Mesendoderm (in vitro differentiated cells): ENCODE measurements at regions not wholly inside any gene's neighbourhood (a gene's known extent, or its start where the extent isn't known, plus 50 kb on each side); places are given as distances from the start of the nearest gene placed in this dataset.

ENCODE experiments used
- DNase-seq: peaks from one replicate; pipeline ENCODE4 v3.0.0; 2013
- H2AK5ac ChIP-seq: 2 replicates; pipeline ENCODE4 v1.6.1; 2013; ENCODE audit warnings: low read length, inconsistent platforms
- H2BK120ac ChIP-seq: 2 replicates; pipeline ENCODE4 v1.6.1; 2013; ENCODE audit warnings: low read depth, mild to moderate bottlenecking, low read length, moderate library complexity, mixed read lengths
- H2BK15ac ChIP-seq: replicated peaks from 2 replicates; pipeline ENCODE4 v1.6.1; 2013; ENCODE audit warnings: low read depth, mild to moderate bottlenecking, moderate library complexity
- H2BK5ac ChIP-seq: 2 replicates; pipeline ENCODE4 v1.6.1; 2013; ENCODE audit warnings: low read length, inconsistent platforms
- H3K18ac ChIP-seq: 2 replicates; pipeline ENCODE4 v1.6.1; 2013; ENCODE audit warnings: mild to moderate bottlenecking, low read length, mixed read lengths
- H3K23ac ChIP-seq: one replicate; pipeline ENCODE4 v1.6.1; 2013; ENCODE audit warnings: low read length
- H3K27ac ChIP-seq: 2 replicates; pipeline ENCODE4 v1.5.1; 2013; ENCODE audit warnings: low read depth, mild to moderate bottlenecking, inconsistent platforms, low read length, moderate library complexity
- H3K27me3 ChIP-seq: 2 replicates; pipeline ENCODE4 v1.6.1; 2013; ENCODE audit warnings: low read length, control low read depth, mild to moderate bottlenecking, inconsistent platforms; ENCODE audit not compliant: insufficient read depth, poor library complexity
- H3K36me3 ChIP-seq: 2 replicates; pipeline ENCODE4 v1.6.1; 2013; ENCODE audit warnings: low read length, inconsistent platforms; ENCODE audit not compliant: control insufficient read depth, insufficient read depth
- H3K4ac ChIP-seq: one replicate; pipeline ENCODE4 v1.6.1; 2013; ENCODE audit warnings: low read depth, mild to moderate bottlenecking, low read length, moderate library complexity
- H3K4me1 ChIP-seq: 2 replicates; pipeline ENCODE4 v1.6.1; 2013; ENCODE audit warnings: low read depth, low read length, inconsistent platforms; ENCODE audit not compliant: control insufficient read depth
- H3K4me2 ChIP-seq: 2 replicates; pipeline ENCODE4 v1.6.1; 2013; ENCODE audit warnings: low read length
- H3K4me3 ChIP-seq: 2 replicates; pipeline ENCODE4 v1.5.1; 2013; ENCODE audit warnings: mild to moderate bottlenecking, low read length
- H3K56ac ChIP-seq: one replicate; pipeline ENCODE4 v1.6.1; 2013; ENCODE audit warnings: low read length
- H3K79me1 ChIP-seq: 2 replicates; pipeline ENCODE4 v1.6.1; 2013; ENCODE audit warnings: low read length, inconsistent platforms
- H3K79me2 ChIP-seq: 2 replicates; pipeline ENCODE4 v1.6.1; 2013; ENCODE audit warnings: mild to moderate bottlenecking, low read length; ENCODE audit not compliant: control insufficient read depth, insufficient read depth
- H3K9ac ChIP-seq: 2 replicates; pipeline ENCODE4 v1.6.1; 2013; ENCODE audit warnings: low read length, inconsistent platforms
- H4K5ac ChIP-seq: one replicate; pipeline ENCODE4 v1.6.1; 2013; ENCODE audit warnings: low read length
- H4K8ac ChIP-seq: one replicate; pipeline ENCODE4 v1.6.1; 2013; ENCODE audit warnings: low read depth, mild to moderate bottlenecking, control low read depth, low read length, moderate library complexity
- WGBS: extraction: QIAGEN DNeasy Blood & Tissue Kit; methylation state at CpG from one replicate; pipeline ENCODE4 v1.1.7; 2013; ENCODE audit warnings: low lambda C conversion rate, missing lambda C conversion rate; ENCODE audit not compliant: insufficient coverage; ENCODE audit errors: extremely low coverage; 5-methylcytosine and 5-hydroxymethylcytosine counted together

- Histone ChIP-seq H3K36me3 (no peaks in the 10 kb centered on the region), H3K27ac (no peak overlapping the region), H2BK5ac (no peak overlapping the region), H3K18ac (no peak overlapping the region), H3K4me3 (no peak overlapping the region), H4K8ac (no peak overlapping the region), H3K27me3 (no peaks in the 10 kb centered on the region), H2AK5ac (no peak overlapping the region), H3K56ac (no peak overlapping the region), H3K4ac (no peak overlapping the region), H3K79me1 (no peaks in the 10 kb centered on the region), H3K79me2 (no peaks in the 10 kb centered on the region), H2BK15ac (no peak overlapping the region), H3K23ac (no peak overlapping the region), H3K4me1 (no peaks in the 10 kb centered on the region), H3K4me2 (no peak overlapping the region), H3K9ac (no peak overlapping the region), H2BK120ac (no peak overlapping the region), H4K5ac (no peak overlapping the region)
- no peak for DNase-seq
- WGBS = no CpG with 5 or more reads among the region's 5 CpGs
Observed at GRCh38 chr1:198922638-198923430, 284.0 kb downstream of the PTPRC start.

GRCh38 chr1:198923993-198924392 lies 285.2 kb downstream of the PTPRC start:
- Histone ChIP-seq H3K27me3 (no peaks in the 10 kb centered on the region), H3K56ac (no peak overlapping the region), H3K79me1 (no peaks in the 10 kb centered on the region), H3K36me3 (no peaks in the 10 kb centered on the region), H3K4me2 (no peak overlapping the region), H3K4me3 (no peak overlapping the region), H3K4ac (no peak overlapping the region), H3K4me1 (no peaks in the 10 kb centered on the region), H2BK5ac (no peak overlapping the region), H3K9ac (no peak overlapping the region), H4K5ac (no peak overlapping the region), H2AK5ac (no peak overlapping the region), H2BK15ac (no peak overlapping the region), H3K27ac (no peak overlapping the region), H4K8ac (no peak overlapping the region), H3K18ac (no peak overlapping the region), H3K23ac (no peak overlapping the region), H3K79me2 (no peaks in the 10 kb centered on the region), H2BK120ac (no peak overlapping the region)
- WGBS = no CpG with 5 or more reads among the region's 1 CpG
- no peak for DNase-seq

GRCh38 chr1:198925567-198925966 lies 286.7 kb downstream of the PTPRC start:
- Histone ChIP-seq H4K8ac (no peak overlapping the region), H2BK15ac (no peak overlapping the region), H3K4me2 (no peak overlapping the region), H4K5ac (no peak overlapping the region), H3K4ac (no peak overlapping the region), H3K27ac (no peak overlapping the region), H3K36me3 (no peaks in the 10 kb centered on the region), H3K56ac (no peak overlapping the region), H3K9ac (no peak overlapping the region), H3K23ac (no peak overlapping the region), H3K27me3 (no peaks in the 10 kb centered on the region), H2AK5ac (no peak overlapping the region), H3K18ac (no peak overlapping the region), H3K79me1 (no peaks in the 10 kb centered on the region), H2BK120ac (no peak overlapping the region), H3K4me1 (no peaks in the 10 kb centered on the region), H2BK5ac (no peak overlapping the region), H3K4me3 (no peak overlapping the region), H3K79me2 (no peaks in the 10 kb centered on the region)
- DNase-seq = no peak

DNA sequence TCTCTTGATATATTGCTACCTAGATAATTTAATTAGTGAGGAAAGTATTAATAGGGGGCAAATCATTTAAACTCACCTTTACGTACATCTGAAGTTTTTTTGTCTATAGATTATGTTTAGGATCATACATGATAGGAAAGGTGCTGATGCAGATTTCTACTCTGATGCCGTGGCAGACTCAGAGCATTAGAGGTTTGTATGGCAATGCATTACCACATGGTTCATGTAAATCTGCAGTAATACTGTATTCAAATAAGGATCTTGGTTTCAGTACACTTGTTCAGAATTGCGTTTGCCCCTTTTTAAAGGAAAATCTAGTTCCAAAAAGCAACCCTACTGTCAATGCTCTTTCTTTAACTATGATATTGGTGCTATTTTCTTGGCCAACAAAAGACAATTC lies 288.3 kb downstream of the PTPRC start:
- Histone ChIP-seq H2BK120ac (no peak overlapping the region), H3K4me2 (no peak overlapping the region), H3K4me1 (no peaks in the 10 kb centered on the region), H2BK5ac (no peak overlapping the region), H3K23ac (no peak overlapping the region), H3K36me3 (no peaks in the 10 kb centered on the region), H3K9ac (no peak overlapping the region), H3K56ac (no peak overlapping the region), H2AK5ac (no peak overlapping the region), H3K27ac (no peak overlapping the region), H4K8ac (no peak overlapping the region), H3K18ac (no peak overlapping the region), H3K79me1 (no peaks in the 10 kb centered on the region), H4K5ac (no peak overlapping the region), H3K27me3 (no peaks in the 10 kb centered on the region), H3K4ac (no peak overlapping the region), H3K4me3 (no peak overlapping the region), H3K79me2 (no peaks in the 10 kb centered on the region), H2BK15ac (no peak overlapping the region)
- no peak for DNase-seq
- no CpG with 5 or more reads among the region's 3 CpGs for WGBS

GRCh38 chr1:198929111-198929604 lies 290.3 kb downstream of the PTPRC start:
- Histone ChIP-seq H3K9ac (no peak overlapping the region), H3K79me1 (no peaks in the 10 kb centered on the region), H3K79me2 (no peaks in the 10 kb centered on the region), H2BK120ac (no peak overlapping the region), H4K8ac (no peak overlapping the region), H2AK5ac (no peak overlapping the region), H3K56ac (no peak overlapping the region), H3K23ac (no peak overlapping the region), H3K4me3 (no peak overlapping the region), H3K4ac (no peak overlapping the region), H3K27me3 (no peaks in the 10 kb centered on the region), H3K4me1 (no peaks in the 10 kb centered on the region), H2BK15ac (no peak overlapping the region), H2BK5ac (no peak overlapping the region), H3K4me2 (no peak overlapping the region), H3K18ac (no peak overlapping the region), H3K36me3 (no peaks in the 10 kb centered on the region), H3K27ac (no peak overlapping the region), H4K5ac (no peak overlapping the region)
- DNase-seq = no peak
- no CpG with 5 or more reads among the region's 4 CpGs for WGBS
